Retinal pigment epithelial cell (primary cell): ENCODE measurements at regions not wholly inside any gene's neighbourhood (a gene's known extent, or its start where the extent isn't known, plus 50 kb on each side); places are given as distances from the start of the nearest gene placed in this dataset.

Source experiments
- DNase-seq: peaks from one replicate; pipeline ENCODE4 v3.0.0-alpha.2; 2010; ENCODE audit warnings: low read depth
- H3K4me3 ChIP-seq: 2 replicates; pipeline ENCODE4 v1.5.1; 2011; ENCODE audit warnings: mild to moderate bottlenecking, low read length, control low read depth, moderate library complexity
- TF ChIP-seq, protein P1 (sequence below): conservative IDR thresholded peaks from 2 replicates; pipeline ENCODE4 v1.5.1; 2011; ENCODE audit warnings: low read depth, low read length, control low read depth, inconsistent platforms

GRCh38 chr5:68557162-68557936 lies 341.8 kb downstream of the PIK3R1 start:
- H3K4me3 ChIP-seq, result no peak overlapping the region
- no peak for DNase-seq
- TF ChIP-seq, protein P1, sequence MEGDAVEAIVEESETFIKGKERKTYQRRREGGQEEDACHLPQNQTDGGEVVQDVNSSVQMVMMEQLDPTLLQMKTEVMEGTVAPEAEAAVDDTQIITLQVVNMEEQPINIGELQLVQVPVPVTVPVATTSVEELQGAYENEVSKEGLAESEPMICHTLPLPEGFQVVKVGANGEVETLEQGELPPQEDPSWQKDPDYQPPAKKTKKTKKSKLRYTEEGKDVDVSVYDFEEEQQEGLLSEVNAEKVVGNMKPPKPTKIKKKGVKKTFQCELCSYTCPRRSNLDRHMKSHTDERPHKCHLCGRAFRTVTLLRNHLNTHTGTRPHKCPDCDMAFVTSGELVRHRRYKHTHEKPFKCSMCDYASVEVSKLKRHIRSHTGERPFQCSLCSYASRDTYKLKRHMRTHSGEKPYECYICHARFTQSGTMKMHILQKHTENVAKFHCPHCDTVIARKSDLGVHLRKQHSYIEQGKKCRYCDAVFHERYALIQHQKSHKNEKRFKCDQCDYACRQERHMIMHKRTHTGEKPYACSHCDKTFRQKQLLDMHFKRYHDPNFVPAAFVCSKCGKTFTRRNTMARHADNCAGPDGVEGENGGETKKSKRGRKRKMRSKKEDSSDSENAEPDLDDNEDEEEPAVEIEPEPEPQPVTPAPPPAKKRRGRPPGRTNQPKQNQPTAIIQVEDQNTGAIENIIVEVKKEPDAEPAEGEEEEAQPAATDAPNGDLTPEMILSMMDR, result no peak

GRCh38 chr5:68562308-68562707 lies 346.8 kb downstream of the PIK3R1 start:
- DNase-seq, result peak; percentile 51
- no peak overlapping the region for H3K4me3 ChIP-seq
- TF ChIP-seq, protein P1, result no peak

GRCh38 chr5:68565427-68565826 lies 349.9 kb downstream of the PIK3R1 start:
- no peak overlapping the region for H3K4me3 ChIP-seq
- no peak for DNase-seq
- TF ChIP-seq, protein P1, result no peak

GRCh38 chr5:68576805-68577204 lies 361.2 kb downstream of the PIK3R1 start:
- TF ChIP-seq, protein P1, result no peak
- DNase-seq, result no peak

DNA sequence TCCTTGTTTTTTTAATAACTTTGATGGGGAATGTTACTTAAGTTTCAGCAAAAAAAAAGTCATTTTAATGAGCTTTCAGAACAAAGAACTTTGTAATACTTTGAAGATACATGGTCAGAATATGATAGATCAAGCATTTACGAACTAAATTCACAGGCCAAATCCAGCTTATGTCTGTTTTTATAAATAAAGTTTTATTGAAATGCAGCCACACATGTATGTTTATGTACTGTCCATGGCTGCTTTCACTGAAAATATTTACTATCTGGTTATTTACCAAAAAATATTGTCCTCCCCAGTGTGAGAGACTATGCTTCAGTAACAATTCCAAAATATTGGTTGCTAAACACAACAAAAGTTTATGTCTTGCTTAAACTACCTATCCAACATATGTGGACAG lies 366.7 kb downstream of the PIK3R1 start:
- TF ChIP-seq, protein P1, result no peak
- no peak for DNase-seq
- no peak overlapping the region for H3K4me3 ChIP-seq

More at GRCh38 chr5:68576805-68577204, 361.2 kb downstream of the PIK3R1 start:
- H3K4me3 ChIP-seq, result no peak overlapping the region

DNA sequence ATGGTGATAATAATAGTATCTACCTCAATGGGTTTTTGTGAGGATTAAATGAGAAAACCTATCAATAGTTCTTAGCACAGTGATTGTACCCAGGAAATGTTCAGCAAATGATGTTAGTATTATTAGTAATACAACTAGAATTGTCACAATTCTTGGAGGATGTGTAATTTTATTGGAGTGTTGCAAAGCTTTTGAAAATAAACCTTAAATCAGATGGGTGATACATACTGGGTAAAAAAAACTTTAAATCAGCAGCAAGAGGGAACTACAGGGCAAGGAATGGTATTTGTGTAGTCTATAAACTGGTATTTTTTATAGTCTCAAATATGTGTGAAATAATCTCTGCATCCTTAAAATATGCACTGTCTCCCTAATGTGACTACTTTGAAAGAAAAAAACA lies 371.6 kb downstream of the PIK3R1 start:
- no peak overlapping the region for H3K4me3 ChIP-seq
- DNase-seq, result no peak

More for the DNA sequence above, 371.6 kb downstream of the PIK3R1 start:
- TF ChIP-seq, protein P1, result no peak
